Middle frontal gyrus (tissue), 1 donor: ENCODE measurements at regions not wholly inside any gene's neighbourhood (a gene's known extent, or its start where the extent isn't known, plus 50 kb on each side); places are given as distances from the start of the nearest gene placed in this dataset.
"Not testable (repeated sequence)": the region's sequence is repeated elsewhere in the genome, so short reads cannot be mapped to it uniquely, and the experiment has no call there.

Experiments used
- DNase-seq: peaks from one replicate; pipeline ENCODE4 v3.0.0-alpha.2; 2015; ENCODE audit warnings: low spot score; ENCODE audit errors: extremely low spot score

DNA sequence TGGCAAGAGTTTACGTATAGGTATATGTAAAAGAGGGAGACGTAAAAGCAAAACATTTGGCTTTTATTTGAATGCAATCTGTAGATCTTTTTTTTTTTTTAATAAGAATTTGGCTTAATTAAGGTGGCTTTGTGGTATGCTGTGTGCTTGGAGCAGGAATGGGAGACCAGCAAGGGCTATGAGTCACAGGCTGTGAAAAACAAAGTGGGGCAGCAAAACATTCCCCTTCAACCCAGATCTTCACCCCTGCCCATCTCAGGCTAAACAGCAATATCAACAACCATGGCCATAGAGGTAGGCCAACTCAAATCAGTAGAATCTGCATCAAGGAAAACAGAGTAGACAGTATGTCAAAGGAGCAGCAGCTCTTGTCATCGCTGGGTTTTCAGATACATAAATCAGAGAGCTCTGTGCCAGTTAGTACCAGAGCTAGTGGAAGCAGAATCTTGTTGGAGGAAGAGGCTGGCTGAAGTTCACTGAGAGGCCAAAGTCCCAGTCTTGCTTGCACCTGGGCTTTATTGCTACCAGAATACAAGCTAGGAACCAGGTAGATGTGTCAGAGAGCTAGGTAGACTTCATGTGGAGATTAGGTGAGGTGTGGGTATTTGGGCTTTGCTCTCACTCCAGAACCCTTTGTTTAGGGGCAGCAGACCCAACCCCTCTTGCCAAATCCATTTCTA, 191.5 kb upstream of the FANCL start:
- no peak for DNase-seq

DNA sequence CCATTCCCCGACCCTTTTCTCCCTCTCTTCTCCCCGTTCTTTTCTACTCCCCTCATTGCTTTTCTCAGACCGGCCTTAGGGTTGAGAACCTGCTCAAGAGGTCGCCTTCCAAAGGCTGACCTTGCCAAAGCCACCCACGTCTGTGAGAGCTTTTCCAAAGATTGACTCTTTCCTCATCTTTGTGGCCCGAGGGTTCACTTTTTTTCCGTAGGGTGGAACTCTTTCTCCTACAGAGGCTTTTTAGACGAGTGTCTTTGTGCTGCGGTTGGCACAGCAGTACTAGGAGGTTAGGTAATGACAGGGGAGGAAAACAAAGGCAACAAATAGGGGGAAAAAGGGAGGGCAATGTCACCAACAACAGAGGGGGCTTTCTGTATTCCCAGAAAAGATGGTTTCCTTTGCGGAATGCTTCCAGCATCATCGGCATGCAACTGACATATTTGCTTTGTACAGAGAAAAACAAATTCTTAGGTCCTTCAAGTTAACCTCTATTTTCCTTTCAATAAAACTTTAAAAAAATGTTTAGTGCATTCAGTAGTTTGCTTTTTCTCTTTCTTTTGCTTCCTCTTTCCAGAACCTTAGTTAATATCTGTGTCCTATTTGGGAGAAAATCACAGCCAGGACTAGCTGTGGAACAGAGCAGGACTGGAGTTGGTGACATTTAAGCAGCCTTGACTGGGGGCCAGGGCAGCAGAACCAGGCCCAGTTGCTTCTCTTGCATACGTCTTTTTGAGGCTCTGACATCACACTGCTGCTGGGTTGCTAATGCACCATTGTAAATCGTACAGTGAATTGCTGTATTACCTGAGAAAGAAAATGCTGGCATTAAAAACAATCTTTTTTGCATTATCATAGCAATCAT, 188.1 kb upstream of the FANCL start:
- DNase-seq: no peak

DNA sequence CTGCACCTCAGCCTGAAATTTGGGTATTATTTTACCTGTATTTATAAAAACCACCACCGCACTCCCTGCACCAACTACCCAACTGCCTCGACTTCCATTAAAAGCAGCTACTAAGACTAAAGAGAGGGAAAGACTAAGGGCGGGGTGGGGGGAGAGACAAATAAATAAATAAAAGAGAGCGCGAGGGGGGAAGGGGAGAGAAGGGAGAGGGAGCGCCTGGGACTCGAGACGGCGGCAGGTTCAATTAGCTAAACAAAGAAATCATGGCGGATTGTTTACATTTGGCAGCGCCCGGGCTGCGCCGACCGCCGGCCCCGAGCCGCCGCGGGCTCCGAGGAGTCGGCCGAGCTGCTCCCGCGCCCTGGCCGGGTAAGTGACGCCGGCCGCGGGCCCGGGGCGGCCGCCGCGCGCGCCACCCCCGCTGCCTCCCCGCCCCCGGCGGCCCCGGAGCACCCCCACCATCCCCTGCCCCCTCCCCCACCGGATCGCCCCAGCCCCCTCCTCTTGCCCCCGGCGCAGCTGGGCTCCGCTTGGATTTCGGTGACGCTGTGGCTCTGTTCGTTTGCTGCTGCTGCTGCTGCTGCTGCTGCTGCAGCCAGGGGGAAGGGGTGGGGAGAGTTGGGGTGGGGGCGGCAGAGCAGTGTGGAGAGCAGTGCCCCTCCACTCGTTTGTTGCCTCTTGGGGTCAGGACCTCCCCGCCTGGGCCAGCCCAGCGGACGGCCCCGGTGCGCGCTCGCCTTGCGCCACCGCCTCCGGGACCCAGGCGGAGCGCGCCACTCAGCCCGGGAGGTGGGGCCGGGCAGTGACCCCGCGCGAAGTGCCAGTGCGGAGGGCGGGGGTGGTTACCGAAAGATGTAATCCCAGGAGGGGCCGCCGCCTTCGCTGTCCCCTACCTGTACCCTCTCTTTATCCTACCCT, 187.2 kb upstream of the FANCL start:
- DNase-seq: no peak

DNA sequence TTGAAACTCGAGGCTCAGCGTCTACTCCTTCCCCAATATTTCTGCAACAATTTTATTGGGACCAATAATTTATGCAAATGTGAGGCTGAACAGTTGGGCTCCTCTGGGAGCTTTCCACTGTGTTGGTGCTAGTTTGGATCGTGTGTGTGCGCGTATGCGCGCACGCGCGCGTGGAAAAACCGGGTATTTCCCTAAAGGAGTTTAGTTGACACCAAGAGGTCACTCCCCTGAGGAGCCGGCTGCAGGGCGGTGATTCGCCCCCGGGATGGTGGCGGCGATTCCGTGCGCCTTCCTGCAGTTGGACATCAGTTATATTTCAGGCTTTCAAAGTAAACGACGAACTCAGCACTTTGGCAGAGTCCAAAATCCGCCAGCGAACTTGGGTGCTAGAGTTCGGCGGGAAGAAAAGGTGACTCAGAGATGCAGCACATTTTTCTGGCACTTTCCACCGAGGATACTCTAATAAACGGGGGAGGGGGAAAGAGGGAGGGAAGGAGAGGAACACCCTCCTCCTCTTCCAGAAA, 186.5 kb upstream of the FANCL start:
- DNase-seq: peak; percentile 48

DNA sequence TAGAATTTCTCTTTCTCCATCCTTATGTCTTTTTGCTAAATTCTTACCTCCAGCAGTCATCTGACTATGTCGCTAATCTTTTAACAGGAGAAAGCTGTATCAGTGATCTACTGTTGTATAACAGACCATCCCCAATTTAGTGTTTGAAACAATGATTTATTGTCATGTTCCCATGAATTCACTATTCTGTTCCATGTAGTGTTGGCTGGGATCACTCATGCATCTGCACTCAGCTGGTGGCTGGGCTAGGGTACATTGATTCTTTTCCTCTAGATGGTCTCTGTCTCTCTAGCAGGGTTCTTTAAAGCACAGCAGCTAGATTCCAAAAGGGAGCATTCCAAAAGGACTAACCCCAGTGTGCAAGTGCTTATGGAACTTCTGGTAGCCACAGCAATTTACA, 184.2 kb upstream of the FANCL start:
- no peak for DNase-seq

DNA sequence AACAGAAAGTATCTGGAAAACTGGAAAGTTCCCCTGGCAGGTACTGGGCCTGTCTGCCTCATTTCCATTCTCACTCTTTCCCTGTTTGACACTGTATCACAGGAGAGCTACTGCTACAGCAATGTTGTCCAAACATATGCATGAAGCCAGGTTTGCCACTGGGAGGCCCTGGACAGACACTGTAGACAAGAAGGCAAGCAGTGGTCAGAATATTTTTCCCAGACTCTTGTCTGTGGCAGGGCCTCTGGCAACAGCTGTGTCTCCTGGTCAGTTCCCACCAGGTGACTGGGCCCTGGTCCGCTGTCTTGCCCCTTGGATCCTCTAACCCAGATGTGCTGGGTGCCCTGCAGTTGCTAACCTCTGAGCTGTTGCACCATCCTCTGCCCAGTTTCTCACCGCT, 178.9 kb upstream of the FANCL start:
- DNase-seq: no peak

DNA sequence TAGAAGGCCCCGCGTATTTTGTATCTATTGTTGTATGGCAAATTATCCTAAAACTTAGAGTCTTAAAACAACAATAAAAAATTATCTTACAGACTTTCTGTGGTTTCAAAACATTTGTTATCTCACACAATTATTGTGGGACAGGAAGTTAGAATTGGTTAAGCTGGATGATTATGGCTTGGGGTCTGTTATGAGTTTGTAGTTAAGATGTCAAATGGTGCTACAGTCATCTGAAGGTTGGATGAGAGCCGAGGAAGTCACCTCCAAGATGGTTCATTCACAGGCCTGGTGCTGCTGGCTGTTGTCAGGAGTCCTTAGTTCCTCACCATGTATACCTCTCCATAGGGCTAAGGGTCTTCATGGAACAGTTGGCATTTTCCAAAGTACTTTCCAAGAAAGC, 175.6 kb upstream of the FANCL start:
- no peak for DNase-seq

DNA sequence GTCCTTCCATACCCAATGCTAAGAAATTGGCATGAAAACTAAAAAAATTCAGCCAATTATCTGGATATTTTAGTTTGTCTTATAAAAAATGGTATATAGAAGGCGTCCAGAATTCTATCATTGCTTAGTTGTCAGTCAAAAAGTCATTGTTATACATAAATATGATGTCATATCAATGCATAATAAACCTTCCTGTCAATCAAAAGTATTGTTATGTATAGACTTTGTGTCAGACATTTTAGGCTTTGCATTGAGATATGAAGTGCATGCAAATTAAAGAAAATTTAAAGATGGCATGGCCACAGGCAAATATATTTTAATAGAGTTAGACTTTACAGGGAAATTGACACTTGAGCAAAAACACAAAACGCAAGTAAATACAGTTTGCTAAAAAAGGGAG, 173.4 kb upstream of the FANCL start:
- DNase-seq: no peak

DNA sequence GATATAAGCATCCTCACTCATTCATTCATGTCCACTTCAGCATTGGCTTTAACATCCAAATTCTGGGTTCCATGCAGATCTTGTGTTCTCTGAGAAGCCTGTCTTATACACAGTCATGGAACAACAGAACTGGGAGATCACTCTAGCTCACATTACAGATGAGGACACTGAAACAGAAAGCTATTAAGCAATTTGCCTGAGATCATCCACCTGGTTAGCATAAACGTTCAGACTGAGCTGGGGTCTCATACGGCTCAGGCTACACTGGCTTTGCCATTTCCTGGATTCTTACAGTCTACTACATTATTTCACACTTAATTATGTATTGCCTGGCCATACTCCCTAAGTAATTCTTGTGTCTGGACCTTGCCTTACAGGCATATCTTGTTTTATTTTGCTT, 169.4 kb upstream of the FANCL start:
- no peak for DNase-seq

DNA sequence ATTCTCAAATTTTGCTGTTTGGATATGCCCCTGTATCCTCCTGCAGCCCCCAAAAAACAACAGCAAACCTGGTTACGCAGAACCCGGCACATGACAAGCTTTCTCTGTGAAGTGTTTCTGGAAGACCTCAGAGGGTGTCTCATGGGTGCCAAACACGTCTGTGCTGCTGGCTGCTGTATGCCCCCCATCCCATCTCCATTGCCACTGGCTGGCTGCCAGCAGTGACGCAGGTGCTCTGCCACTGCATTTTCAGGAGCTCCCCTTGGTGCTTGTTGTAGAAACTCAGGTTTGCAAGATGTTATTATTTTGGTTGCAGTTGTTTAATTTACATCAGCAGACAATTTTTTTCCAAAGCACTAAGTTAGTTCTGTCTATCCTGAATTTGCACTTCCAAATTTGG, 166.4 kb upstream of the FANCL start:
- DNase-seq: no peak

DNA sequence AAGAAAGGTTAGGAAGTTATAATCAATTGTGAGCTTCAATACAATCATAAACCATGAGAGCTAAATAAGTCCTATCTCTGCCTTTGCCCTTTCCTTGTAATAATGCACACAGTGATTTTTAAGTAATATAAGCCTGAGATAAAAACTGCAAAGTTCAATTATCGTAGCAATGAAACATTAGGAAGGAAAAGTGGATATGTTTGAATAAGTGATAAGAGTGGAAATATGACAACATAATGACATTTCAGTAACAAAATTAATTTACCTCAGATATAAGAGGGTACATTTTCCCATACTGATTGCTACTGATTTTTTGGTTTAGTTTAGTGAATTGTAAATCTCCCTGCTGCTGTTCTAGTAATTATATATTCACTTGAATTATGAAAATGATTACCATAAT, 164.2 kb upstream of the FANCL start:
- DNase-seq: no peak

DNA sequence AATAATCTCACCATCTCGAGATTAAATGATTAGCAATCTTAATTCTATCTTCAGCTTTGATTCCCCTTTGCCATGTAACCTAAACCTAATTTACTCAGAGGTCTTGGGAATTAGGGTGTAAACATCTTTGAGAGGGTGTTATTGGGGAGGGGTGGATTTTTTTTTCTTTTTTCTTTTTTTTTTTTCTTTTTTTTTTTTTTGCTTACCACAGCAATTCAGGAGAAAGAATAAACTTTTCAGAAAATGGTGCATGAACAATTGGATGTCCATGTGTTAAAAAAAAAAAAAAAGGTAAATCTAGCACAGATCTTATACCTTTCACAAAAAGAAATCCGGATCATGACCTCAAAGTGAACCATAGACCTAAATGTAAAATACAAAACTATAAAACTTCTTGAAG, 160.8 kb upstream of the FANCL start:
- DNase-seq: no peak

DNA sequence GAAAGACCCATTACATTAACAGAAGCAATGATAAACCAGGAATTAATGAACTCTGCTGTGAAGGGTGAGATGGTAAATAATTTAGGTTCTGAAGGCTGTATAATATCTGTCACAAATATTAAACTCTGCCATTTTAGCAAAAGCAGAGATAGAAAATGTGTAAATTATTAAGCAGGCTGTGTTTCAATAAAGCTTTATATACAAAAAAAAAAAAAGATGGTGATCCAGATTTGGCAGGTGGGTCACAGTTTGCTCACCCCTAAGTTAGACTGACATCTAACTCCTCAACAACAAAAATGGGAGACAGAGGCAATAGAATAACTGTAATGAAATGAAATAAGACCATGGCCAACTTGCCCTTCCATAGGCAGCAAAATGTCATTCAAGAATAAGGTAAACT, 157.3 kb upstream of the FANCL start:
- DNase-seq: no peak

DNA sequence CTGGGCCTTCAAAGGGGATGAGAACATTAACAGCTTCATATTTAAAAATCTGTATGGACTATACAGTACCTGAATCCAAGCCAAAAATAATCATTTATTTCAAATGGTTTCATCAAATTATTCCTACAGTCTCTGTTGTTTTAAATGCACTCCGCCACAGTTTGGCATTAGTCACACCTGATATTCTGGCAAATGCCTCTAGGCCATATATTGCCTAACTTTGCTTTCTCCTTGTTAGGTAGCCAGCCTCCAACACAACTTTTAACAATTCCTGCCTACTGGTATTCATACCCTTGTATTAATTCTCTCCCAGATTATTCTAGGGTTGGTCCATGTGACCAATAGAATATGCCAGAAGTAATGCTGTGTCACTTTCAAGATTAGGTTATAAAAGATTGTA, 146.6 kb upstream of the FANCL start:
- DNase-seq: no peak

DNA sequence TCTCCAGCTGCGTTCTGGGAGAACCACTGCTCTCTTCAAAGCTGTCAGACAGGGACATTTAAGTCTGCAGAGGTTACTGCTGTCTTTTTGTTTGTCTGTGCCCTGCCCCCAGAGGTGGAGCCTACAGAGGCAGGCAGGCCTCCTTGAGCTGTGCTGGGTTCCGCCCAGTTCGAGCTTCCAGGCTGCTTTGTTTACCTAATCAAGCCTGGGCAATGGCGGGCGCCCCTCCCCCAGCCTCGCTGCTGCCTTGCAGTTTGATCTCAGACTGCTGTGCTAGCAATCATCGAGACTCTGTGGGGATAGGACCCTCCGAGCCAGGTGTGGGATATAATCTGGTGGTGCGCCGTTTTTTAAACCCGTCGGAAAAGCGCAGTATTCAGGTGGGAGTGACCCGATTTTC, 145.8 kb upstream of the FANCL start:
- DNase-seq: not testable (repeated sequence)

DNA sequence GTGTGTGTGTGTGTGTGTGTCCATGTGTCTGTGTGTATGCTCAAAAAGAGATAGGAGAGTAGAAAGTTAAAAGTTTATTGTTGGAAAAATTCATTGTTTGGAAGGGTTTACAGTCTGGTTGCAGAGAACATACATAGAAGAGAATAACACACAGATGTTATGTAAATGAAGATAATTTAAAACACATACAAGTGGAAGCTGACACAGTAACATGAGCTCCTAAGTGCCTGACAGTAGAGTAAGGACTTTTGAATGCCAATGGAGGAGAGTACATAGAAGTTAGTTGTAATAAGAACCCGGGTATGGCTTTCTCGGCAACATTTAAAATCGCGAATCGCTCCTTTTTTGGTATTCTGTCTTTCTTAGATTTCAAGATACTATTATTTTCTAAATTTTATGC, 137.0 kb upstream of the FANCL start:
- DNase-seq: no peak

DNA sequence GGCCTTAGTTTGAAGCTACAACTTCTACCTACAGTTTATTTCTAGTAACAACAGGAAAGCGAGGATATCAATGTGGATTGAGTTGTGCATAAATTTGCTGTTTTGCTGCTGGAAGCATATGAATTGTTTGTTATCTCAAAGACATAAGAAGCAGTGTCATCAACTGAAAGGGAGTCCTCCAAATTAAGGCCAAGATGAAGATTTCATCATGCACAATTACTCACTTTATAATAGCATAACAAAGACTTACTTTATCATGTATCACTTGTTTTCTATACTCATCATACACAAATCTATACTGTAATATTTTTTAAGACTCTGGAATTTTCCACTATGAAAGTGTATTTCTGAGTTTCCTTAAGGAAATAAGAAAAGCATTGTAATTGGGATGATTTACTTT, 136.1 kb upstream of the FANCL start:
- no peak for DNase-seq

DNA sequence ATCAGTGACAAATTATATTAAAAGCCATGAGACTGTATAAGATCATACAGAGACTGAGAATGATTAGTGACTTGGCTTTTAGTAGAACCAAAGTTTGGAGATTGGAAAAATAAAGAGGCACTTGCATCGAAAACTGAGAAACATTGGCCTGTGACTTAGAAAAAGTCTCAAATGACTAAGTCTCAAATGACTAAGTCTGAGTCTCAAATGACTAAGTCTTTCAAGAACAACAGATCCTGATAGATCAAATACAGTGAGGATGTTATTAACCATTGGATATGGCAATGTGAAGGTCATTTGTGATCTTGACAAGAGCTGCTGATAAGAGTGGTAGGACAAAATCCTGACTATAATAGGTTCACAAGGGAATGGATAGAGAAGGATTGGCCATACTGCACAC, 135.5 kb upstream of the FANCL start:
- DNase-seq: no peak

DNA sequence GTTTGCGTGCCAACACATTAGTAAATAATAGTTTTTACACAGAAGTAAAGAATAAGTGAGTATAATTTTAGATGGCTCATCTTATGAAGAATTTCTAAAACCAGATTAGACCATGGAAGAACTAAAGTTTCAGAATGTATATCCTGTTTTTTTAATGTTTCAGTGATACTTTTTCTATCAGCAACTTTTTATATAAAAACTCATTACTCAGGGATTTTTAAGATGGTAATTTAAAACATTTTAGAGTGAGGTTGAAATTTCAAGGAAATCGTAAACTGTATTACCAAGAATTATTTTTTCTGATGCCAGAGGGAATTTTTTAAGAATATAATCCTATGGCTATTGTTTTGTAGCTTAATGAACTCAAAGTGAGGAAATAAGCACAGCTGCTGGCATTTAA, 128.5 kb upstream of the FANCL start:
- DNase-seq: no peak

DNA sequence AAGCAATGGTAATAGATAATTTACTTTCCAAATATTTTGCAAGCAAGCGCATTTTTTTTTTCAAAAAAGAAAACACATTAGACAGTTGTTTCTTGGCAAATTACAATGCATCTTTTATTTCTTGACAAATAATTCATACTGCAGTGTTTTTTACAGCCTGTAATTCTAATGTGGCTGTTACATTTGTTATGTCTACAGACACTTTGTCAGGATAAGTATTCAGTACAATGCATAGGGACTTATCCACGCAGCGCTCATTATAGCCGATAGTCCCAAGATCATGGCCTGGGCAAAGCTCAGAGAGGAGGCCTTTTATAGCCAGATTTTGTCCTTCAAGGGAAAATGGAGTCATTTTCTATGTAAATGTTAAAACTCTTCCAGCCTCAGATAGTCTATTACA, 123.0 kb upstream of the FANCL start:
- DNase-seq: no peak

DNA sequence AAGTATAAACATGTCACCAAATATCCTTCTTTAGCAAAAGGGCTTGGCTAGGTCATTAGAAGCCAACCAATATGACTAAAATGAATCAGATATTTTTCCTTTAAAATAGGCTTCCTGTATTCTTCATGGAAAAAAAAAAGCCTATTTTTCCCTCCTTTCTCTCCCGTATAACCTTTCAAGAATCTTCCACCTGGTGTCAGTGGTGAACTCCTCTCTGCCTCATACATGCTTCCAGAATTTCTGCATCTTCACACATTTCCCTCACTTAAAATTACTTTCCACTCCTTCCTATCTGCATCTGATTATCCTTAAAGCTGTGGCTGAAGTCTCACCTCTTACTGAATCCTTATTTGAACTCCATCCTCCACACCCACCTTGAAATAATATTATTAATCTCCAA, 116.9 kb upstream of the FANCL start:
- no peak for DNase-seq

DNA sequence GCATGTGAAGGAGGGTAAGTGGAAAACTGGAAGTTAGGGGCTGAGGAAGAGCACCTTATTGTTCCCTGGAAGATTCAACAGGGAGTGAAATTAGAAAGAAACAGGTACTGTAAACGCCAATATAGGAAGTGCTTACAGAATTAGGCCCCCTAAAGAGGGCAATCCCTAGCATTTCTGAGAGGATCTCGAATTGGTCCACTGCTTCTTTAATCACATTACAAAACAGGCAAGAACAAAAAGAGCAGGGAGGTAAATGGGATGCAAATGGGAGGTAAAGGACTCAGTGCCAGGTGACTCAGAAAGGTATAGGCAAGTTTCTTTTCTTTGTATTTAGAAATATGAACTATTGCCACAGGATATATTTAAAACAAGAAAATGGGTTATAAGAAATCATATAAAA, 116.4 kb upstream of the FANCL start:
- DNase-seq: no peak
